ENCODE measurements at regions not wholly inside any gene's neighbourhood (a gene's known extent, or its start where the extent isn't known, plus 50 kb on each side); places are given as distances from the start of the nearest gene placed in this dataset.

DNA sequence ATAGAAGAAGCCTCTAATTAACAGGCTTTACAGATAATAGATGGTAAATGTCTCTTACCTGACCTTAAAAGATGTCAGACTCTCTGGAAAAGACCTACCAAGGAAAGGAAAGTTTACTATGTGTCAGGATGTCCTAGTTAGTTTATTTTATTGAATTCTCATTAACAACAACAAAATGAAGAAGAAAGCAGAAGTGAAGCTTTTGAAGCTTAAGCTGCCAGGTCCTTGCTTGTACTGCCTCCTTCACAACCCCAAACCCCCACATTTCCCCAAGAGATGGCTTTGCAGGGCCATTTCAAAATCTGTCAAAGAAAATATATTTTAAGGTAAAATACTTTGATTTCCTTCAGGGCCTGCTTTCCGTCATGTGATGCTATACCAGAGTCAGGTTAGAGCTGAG, 798.4 kb downstream of the TUSC7 start:
- intact Hi-C loops (cut with micrococcal nuclease): no loop called here

DNA sequence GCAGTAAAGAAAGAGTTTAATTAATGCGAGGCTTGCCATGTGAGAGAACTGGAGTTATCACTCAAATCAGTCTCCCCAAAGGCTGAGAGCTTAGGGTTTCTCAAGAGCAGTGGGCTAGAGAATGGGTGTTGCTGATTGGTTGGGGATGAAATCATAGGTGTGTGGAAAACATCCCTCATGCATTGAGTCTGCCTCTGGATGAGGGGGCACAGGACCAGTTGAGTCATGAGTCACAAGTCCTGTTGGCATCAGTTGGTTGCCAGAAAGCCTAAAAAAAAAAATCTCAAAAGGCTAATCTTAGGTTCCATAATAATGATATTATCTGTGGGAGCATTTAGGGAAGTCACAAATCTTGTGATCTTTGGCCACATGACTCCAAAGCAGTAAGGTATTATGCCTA, 800.3 kb downstream of the TUSC7 start:
- intact Hi-C loops (cut with micrococcal nuclease): no loop called here

DNA sequence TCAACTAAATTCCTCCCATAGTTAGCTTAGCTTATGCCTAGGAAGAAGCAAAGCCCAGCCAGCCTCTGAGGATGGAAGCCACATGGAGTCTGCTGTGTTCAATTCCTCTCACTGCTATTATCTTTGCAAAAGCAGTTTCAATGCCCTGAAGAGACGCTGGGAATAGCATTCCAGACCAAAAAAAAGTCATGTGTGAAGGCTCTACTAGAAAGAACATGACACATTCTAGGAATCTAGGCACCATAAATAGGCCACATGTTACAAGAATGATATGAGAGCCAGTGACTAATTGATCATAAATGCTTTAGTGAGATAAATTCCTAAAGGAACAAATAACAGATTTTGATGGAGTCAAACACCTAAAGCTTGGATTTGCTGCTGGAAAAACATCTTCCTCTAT, 800.8 kb downstream of the TUSC7 start:
- intact Hi-C loops (cut with micrococcal nuclease): no loop called here

DNA sequence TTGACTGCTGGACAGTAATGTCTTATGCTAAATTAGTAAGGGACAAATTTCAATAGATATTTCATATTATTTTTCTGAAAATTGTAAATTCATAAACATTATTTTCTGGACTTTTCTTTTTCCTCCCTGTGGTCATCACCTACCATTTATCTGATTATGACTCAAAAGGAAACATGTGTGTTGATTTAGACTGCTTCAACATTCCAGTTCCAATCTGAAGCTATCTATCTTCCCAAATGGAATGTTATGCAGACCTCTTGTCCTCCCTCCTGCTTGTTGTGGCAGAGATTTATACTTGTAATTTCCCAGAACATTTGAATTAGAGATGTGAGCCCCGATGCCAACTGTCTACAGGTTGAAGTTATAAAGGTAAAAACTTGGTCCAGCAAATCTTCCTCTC, 803.4 kb downstream of the TUSC7 start:
- intact Hi-C loops (cut with micrococcal nuclease): no loop called here

DNA sequence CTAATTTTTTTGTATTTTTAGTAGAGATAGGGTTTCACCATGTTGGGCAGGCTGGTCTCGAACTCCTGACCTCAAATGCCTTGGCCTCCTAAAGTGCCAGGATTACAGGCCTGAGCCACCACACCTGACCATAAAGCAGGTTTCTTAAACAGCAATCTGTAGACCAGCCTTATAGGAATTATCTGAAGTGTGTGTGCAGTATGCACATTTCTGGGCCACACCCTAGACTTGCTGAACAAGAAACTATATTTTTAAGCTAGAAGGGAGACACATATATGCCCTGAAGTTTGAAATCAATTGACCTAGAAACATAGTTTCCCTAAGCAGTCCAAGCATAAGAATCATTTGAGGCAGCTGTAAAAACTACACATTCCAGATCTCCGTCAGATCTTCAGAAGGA, 805.7 kb downstream of the TUSC7 start:
- intact Hi-C loops (cut with micrococcal nuclease): no loop called here

DNA sequence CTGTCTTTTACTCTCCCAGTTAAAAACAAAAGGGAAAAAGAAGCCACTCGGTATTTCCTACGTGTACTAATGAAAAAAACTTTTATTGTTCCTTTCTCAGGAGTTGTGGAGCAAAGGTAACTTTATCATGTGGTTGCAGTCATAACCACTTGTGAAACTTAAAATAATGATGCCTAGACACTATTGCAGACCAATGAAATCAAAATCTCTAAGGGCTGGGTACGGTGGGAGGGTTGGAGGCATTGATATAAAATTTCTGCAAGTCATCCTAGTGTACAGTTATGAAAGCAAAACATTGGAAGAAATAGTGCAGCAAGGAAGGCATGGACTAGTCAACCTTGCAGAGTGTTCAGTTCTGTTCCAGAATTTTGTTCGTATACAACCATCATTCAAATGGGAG, 808.8 kb downstream of the TUSC7 start:
- intact Hi-C loops (cut with micrococcal nuclease): no loop called here

DNA sequence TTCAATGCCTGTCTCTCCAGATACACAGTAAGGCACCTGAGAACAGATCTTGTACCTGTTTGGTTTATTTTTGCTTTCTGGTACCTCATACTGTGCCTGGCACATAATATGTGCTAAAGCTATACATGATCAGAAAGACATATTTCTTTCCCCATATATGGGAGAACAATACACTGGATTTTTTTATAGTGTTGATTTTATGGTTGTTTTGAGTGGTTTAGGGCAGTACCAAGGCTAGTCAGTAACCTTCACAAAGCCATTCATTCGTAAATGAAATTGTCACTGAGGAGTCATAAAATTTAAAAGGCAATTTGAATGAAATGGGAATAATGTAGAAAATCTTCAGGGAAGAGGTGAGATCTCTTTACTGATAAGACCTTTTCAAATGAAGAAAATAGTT, 810.2 kb downstream of the TUSC7 start:
- intact Hi-C loops (cut with micrococcal nuclease): no loop called here

DNA sequence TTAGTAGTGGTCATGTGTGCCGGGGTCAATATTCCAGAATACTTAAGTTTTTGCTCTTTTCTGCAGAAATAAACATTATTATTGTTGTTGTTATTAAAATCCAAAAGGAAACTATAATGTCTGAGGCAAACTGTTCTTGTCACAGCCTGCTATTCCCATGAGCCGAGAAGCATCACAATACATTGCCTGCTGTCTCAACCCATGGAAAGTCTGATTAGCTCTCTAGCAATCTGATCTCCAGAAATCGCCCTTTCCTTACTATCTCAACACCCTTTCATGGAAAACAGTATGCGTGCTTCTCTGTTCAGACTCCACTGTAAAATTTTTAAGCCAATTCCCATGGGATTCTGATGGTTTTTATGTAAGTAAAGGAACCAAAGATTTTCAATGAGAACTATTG, 811.0 kb downstream of the TUSC7 start:
- intact Hi-C loops (cut with micrococcal nuclease): no loop called here

DNA sequence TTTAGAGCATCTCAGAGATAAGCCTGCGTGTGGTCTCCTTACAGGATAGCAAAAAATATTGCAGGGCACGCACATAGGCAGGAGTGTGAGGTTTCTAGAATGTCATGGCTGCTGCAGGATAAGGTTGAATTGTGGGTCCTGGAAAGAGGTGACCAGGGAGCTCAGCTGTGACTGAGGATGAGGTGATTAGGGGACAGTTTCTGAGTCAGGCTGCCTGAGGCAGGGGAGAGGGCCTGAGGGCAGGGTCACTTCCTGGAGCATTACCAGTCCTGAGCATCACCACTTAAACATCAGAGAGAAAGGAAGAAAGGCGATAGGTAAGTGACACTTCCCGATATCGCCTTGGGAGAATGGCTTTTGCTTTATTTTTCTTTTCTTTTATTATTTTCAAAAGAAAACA, 813.8 kb downstream of the TUSC7 start:
- intact Hi-C loops (cut with micrococcal nuclease): no loop called here

DNA sequence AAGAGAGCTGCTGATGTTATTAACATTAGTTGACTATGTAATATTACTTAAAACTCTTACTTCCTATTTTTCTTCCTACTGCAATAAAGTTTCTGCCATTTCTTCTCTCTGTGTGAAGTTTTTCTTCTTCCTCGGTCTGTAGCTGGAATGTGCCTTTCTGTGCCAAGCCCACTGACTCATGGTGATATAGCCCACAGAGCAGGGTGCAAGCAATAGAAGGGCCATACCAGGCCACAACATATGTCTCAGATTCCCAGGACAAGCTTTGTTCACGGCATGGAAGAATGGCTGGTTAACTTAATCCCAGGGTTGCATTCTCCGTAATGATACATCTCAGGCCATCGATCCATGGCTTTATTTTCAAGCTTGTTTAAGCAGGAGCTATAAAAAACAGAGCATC, 815.3 kb downstream of the TUSC7 start:
- intact Hi-C loops (cut with micrococcal nuclease): no loop called here

DNA sequence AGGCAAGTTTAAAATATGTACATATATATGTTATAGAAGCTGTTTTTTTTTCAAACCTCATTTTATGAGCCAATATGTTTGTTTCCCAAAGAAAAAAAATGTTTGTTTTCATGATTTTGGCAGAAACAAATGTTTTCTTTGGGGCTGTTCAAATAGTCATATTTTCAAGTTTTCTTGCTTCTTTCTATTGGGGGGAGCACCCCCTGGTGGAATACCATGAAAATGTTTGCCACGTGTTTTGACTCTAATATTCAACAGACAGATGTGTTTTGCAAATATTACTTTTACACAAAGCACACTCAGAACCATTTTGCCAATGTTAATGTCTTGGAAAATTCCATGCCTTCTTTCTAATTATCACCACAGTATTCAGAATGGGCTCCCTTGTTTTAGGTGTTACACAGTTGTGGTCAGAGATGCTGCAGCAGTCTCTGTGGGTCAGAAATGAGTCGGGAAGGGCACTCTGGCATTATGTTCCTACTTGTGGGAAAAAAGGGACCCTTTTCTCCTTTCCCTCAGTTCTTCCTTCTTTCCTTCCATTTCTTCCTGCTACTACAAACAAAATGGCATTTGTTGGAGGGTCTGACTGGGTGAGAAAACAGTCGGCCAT, 817.0 kb downstream of the TUSC7 start:
- intact Hi-C loops (cut with micrococcal nuclease): loop anchor here (1.0 kb wide), 1 partner anchor 755 kb away; no protein-coding TSS in a partner anchor

DNA sequence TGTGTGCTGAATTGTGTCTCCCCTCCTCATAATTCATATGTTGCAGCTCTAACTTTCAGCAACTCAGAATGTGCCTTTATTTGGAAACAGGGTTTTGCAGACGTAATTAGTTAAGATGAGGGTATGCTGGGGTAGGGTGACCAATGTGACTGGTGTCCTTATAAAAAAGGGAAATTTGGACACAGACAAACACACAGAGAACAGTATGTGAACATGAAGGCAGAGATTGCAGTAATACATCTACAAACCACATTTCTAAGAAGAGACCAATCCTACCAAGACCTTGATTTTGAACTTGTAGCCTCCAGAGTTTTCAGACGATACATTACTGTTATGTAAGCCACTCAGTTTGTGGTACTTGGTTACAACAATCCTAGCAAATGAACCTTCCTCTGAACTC, 817.8 kb downstream of the TUSC7 start:
- intact Hi-C loops (cut with micrococcal nuclease): no loop called here

DNA sequence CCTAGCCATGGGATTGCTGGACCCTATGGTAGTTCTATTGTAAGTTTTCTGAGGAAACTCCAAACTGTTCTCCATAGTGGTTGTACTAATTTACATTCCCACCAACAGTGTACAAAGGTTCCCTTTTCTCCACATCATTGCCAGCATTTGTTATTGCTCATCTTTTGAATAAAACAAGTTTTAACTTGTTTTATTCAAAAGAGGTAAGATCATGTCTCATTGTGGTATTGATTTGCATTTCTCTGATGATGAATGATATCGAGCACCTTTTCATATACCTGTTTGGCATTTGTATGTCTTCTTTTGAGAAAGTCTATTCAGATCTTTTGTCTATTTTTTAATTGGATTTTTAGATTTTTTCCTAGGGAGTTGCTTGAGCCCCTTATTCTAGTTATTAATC, 819.1 kb downstream of the TUSC7 start:
- intact Hi-C loops (cut with micrococcal nuclease): loop anchor here (2.0 kb wide), 1 partner anchor 510 kb away; no protein-coding TSS in a partner anchor

DNA sequence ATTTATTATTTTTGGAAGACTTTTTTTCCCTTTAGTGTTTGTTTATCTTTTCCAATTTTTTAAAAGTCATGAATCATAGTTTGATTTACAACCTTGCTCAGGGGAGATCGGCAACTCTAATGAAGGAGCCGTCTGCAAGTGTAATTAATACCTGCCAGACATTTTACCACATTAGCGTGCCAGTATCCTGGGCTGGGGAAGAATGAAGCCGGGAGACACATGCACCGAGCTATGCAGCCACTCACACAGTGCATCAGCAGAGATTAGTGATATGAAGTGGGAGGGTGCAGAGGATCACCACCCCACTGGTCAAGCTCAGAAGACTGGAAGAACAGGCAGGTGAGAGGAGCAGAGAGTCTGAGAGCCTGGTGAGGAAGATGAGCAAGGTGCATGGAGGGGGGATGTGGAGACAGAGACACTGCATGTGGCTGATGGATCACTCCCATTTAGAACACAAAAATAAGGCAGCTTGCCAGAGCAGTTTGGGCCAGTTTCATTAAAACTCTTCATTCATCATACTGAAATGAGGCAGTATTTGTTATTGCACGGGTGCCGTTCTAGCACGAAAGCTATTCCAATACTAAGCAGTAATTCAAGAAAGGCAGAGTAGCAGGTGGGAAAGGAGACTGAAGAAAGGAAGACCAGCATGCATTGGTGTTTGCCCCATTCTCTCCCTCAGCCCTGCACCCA, 821.6 kb downstream of the TUSC7 start:
- intact Hi-C loops (cut with micrococcal nuclease): no loop called here

DNA sequence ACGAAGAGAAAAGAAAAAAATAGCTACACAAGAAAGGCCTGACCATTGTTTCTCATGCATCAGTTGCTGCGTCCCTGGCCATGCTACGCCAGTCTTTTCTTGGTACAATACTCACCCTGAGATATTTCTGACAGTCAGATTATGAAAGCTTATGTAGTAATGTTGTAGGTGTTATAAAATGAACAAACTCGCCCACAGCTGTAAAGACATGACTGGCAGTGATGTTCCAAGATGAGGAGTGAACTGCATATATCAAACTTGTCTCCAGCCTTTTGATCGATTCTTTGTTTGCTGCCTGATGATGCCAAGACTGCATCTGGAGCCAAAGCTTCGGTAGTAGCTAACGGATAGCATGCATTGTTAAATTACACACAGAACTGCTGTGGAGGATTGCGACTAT, 822.7 kb downstream of the TUSC7 start:
- intact Hi-C loops (cut with micrococcal nuclease): no loop called here

DNA sequence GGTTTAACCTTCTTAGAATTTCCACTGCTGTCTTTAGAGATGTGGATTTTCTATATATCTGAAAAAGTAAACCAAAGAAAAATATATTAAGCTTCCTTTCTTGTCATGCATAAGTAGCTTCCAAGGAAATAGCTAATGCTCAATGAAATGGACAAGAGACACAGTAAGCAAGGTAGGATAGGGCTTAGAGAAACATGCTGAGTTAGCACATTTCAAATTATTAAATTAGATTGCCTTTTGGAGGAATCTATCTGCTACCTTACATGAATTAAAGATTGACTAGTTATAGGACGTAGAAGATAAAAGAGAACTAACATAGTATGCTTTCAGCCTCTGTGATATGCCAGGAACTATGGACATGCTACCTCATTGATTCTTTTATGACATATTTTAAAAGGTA, 824.6 kb downstream of the TUSC7 start:
- intact Hi-C loops (cut with micrococcal nuclease): no loop called here

DNA sequence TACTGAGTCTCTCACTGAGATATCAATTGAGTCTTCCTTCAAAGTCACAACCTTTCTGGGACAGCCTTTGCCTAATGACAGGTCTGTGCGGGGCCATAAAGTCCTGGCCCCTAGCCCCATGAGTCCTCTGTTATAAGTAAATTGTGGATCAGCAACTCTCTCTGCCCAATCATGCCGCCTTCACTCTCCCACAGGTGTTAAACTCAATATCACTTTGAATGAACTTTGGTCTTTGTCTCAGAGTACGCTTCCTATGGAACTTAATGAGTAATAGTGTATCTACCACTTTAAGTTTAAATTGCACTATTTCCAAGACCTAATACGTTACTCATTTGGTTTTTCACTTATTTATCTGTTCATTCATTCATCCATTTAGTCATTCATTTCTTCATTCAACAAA, 826.4 kb downstream of the TUSC7 start:
- intact Hi-C loops (cut with micrococcal nuclease): no loop called here

DNA sequence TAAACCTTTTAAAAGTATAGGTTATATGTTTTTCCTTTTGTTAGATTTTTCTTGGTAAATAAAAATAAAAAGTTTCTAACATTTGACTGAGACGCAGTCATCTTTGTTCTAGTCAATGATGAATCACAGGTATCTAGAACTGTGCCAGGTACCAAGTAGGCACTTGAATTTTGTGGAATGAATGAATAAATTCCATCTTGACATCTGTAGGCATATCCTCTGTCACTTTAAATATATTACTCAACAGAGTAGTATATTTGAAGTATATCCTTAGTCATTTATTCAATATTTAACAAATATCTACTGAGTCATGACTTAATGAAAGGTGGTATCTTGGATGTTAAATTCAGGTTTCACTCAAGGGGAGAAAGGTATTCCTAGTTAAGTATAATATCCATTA, 828.4 kb downstream of the TUSC7 start:
- intact Hi-C loops (cut with micrococcal nuclease): no loop called here

DNA sequence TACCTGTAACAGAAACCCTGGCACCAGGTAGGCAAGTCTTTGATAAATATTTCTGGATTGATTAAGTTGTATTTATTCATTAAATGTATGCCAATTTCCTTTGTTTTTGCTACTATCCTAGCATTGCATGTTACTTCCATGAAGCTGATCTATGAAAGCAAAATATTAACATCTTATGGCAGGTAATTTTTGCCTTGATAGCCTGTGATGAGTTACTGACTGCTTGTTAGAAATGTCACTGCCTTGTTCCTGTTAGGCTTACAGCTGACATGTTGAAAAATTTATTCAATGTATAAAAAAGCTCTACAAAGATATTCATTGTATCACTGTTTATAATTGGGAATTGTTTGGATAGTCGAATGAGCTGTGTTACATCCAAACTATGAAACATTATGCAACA, 830.1 kb downstream of the TUSC7 start:
- intact Hi-C loops (cut with micrococcal nuclease): no loop called here

DNA sequence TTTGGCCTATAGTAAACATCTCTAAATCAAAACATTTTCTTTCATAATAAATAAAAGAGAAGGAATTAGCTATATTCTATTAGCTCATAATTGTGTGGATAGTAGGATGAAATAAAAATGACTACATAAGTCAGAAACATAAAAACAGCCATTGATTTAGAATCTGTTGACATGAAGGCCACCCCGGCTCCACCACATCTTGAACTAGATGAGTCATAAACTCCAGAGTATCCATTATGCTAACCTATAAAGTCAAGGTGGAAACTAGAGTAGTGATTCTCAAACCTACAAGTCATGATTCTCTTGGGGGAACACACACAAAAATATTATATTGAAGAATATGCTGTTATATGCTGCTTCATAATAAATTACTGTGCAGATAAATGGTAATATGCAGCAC, 831.0 kb downstream of the TUSC7 start:
- intact Hi-C loops (cut with micrococcal nuclease): no loop called here

DNA sequence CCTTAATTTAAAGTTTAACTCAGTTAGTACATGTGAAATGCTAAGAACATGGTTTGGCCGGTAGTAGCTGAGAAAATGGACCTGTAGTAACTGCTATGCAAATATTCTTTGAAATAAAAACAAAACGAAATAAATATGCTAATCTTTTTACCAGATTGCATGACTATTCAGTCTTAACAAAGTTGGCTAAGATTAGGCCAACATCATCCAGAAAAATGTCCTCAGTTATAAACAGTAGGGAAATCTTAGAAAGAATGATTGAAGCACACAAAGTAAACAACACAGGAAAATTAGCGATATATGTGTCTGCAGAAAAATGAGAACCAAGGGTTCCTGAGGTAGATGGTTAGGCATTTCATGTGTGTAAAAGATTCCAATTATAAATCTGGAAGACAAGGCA, 832.1 kb downstream of the TUSC7 start:
- intact Hi-C loops (cut with micrococcal nuclease): no loop called here

DNA sequence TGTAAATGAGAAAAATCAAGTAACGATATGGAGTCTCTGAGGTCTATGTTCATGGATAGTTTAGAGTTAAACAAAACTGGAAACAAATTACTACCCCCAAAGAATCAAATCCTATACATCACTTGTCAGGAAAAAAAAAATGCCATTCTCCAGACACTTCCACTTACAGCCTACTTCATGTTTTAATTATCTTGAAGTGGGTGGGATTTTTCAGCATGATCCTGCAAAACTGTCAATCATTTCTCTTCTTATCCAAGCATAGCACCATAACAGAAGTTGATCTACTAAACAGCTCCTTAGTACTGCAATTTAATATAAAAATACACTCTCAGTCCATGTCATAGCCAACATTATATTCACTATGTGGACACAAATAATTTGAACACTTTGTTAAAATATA, 833.9 kb downstream of the TUSC7 start:
- intact Hi-C loops (cut with micrococcal nuclease): no loop called here

DNA sequence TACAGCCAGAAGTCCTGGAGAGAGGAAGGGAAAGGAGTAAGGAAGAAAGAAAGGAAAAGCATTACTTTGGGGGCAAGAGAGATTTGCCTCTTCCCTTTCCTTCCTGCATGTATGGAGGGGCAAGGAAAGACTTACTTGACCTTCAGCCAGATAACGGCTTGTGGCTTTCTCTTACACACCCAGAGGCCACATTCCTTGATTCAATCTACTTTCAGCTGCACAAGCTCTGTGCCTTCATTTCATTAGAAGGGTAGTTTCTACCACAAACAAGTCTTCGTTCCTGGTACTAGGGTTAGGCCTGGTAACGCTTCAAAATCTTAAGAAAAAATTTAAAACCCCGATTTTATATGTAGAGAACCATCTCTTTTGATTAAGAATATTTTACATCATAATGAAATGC, 835.9 kb downstream of the TUSC7 start:
- intact Hi-C loops (cut with micrococcal nuclease): no loop called here

Measured in T-helper 1 cell treated with Interleukin-12 subunit alpha and Interleukin-12 subunit beta and Interleukin-4 antibody, amounts not matched to agents 30 ng/mL and 1 ng/mL, for 36 hours (primary cell).